ENCODE measurements at regions not wholly inside any gene's neighbourhood (a gene's known extent, or its start where the extent isn't known, plus 50 kb on each side); places are given as distances from the start of the nearest gene placed in this dataset.

- H3K27ac ChIP-seq (ENCODE audit: low read depth, low read length) = no peak overlapping the region
- intact Hi-C loops (cut with micrococcal nuclease) = no loop called here
Observed at GRCh38 chr4:56118845-56119244, 170.1 kb downstream of the CEP135 start.

GRCh38 chr4:56118055-56118454 lies 169.3 kb downstream of the CEP135 start:
- POLR2A ChIA-PET (ENCODE audit: partially characterized antibody) = no interaction called here
- Histone ChIP-seq H3K4me1 (ENCODE audit: insufficient read depth, low read length) (no peaks in the 10 kb centered on the region), H3K9me3 (ENCODE audit: control insufficient read depth in 1 of 2, low read length in 2 of 2) (no peaks in the 10 kb centered on the region), H3K27ac (ENCODE audit: low read depth, low read length) (no peak overlapping the region), H3K4me3 (ENCODE audit: low read length in 2 of 2) (no peak overlapping the region), H3K36me3 (ENCODE audit: insufficient read depth, low read length) (no peaks in the 10 kb centered on the region), H3K27me3 (ENCODE audit: insufficient read depth, low read length) (no peaks in the 10 kb centered on the region)
- intact Hi-C loops (cut with micrococcal nuclease) = no loop called here
- Mint-ChIP-seq H3K4me3 (no peak overlapping the region), H3K27me3 (peaks cover 4 to 6% of the 10 kb centered on the region in 2 donors), H3K36me3 (no peaks in the 10 kb centered on the region), H3K9me3 (no peaks in the 10 kb centered on the region), H3K4me1 (no peaks in the 10 kb centered on the region), H3K27ac (no peak overlapping the region)
- CTCF ChIA-PET (ENCODE audit: partially characterized antibody) = no interaction called here
- DNase-seq = no peak

More at GRCh38 chr4:56118845-56119244, 170.1 kb downstream of the CEP135 start:
- no peak overlapping the region for H3K4me3 ChIP-seq (ENCODE audit: low read length in 2 of 2)
- no peaks in the 10 kb centered on the region for H3K4me1 ChIP-seq (ENCODE audit: insufficient read depth, low read length)
- ChIA-PET POLR2A (ENCODE audit: partially characterized antibody) (no interaction called here), CTCF (ENCODE audit: partially characterized antibody) (no interaction called here)
- H3K4me3 Mint-ChIP-seq = no peak overlapping the region
- no peaks in the 10 kb centered on the region for H3K36me3 ChIP-seq (ENCODE audit: insufficient read depth, low read length)
- no peaks in the 10 kb centered on the region for H3K36me3 Mint-ChIP-seq
- H3K27me3 ChIP-seq (ENCODE audit: insufficient read depth, low read length) = no peaks in the 10 kb centered on the region
- no peaks in the 10 kb centered on the region for H3K9me3 ChIP-seq (ENCODE audit: control insufficient read depth in 1 of 2, low read length in 2 of 2)
- no peaks in the 10 kb centered on the region for H3K9me3 Mint-ChIP-seq
- DNase-seq = no peak
- H3K4me1 Mint-ChIP-seq = no peaks in the 10 kb centered on the region
- H3K27me3 Mint-ChIP-seq = peaks cover 4 to 9% of the 10 kb centered on the region in 2 donors
- H3K27ac Mint-ChIP-seq = no peak overlapping the region

GRCh38 chr4:56115898-56116297 lies 167.2 kb downstream of the CEP135 start:
- no peak for DNase-seq
- H3K4me3 Mint-ChIP-seq = no peak overlapping the region
- no peaks in the 10 kb centered on the region for H3K27me3 ChIP-seq (ENCODE audit: insufficient read depth, low read length)

DNA sequence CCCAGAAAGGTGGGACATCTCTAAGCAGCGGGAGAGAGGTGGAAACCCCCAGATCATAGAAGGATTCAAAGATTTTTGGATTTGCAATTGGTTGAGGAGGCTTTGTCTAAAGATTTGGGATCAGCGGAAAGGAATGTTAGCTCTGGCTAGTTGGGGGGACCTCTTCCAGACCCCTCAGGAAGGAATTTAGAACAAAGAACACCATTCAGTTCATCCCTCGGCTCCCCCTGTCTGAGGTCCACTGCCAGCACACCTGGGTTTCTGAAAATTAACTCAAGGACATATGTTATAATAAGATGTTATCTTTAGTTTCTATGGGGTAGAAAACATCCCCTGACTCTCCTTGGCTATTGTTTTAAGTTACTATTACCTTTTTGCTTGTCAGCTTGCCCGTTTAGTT lies 163.6 kb downstream of the CEP135 start:
- Mint-ChIP-seq H3K27ac (no peak overlapping the region), H3K27me3 (peaks cover 2 to 5% of the 10 kb centered on the region in 2 donors), H3K4me3 (no peak overlapping the region), H3K36me3 (no peaks in the 10 kb centered on the region), H3K9me3 (no peaks in the 10 kb centered on the region), H3K4me1 (no peaks in the 10 kb centered on the region)
- ChIA-PET POLR2A (ENCODE audit: partially characterized antibody) (no interaction called here), CTCF (ENCODE audit: partially characterized antibody) (no interaction called here)
- Histone ChIP-seq H3K27ac (ENCODE audit: low read depth, low read length) (no peak overlapping the region), H3K4me1 (ENCODE audit: insufficient read depth, low read length) (no peaks in the 10 kb centered on the region), H3K4me3 (ENCODE audit: low read length in 2 of 2) (no peak overlapping the region), H3K9me3 (ENCODE audit: control insufficient read depth in 1 of 2, low read length in 2 of 2) (no peaks in the 10 kb centered on the region), H3K27me3 (ENCODE audit: insufficient read depth, low read length) (no peaks in the 10 kb centered on the region), H3K36me3 (ENCODE audit: insufficient read depth, low read length) (no peaks in the 10 kb centered on the region)
- DNase-seq = no peak
- intact Hi-C loops (cut with micrococcal nuclease) = no loop called here

More at GRCh38 chr4:56115898-56116297, 167.2 kb downstream of the CEP135 start:
- Histone ChIP-seq H3K27ac (ENCODE audit: low read depth, low read length) (no peak overlapping the region), H3K9me3 (ENCODE audit: control insufficient read depth in 1 of 2, low read length in 2 of 2) (no peaks in the 10 kb centered on the region), H3K36me3 (ENCODE audit: insufficient read depth, low read length) (no peaks in the 10 kb centered on the region), H3K4me3 (ENCODE audit: low read length in 2 of 2) (no peak overlapping the region), H3K4me1 (ENCODE audit: insufficient read depth, low read length) (no peaks in the 10 kb centered on the region)
- H3K27ac Mint-ChIP-seq = no peak overlapping the region
- intact Hi-C loops (cut with micrococcal nuclease) = no loop called here
- ChIA-PET POLR2A (ENCODE audit: partially characterized antibody) (no interaction called here), CTCF (ENCODE audit: partially characterized antibody) (no interaction called here)
- H3K4me1 Mint-ChIP-seq = no peaks in the 10 kb centered on the region
- no peaks in the 10 kb centered on the region for H3K36me3 Mint-ChIP-seq
- no peaks in the 10 kb centered on the region for H3K9me3 Mint-ChIP-seq
- peaks cover 2 to 4% of the 10 kb centered on the region in 2 donors for H3K27me3 Mint-ChIP-seq

DNA sequence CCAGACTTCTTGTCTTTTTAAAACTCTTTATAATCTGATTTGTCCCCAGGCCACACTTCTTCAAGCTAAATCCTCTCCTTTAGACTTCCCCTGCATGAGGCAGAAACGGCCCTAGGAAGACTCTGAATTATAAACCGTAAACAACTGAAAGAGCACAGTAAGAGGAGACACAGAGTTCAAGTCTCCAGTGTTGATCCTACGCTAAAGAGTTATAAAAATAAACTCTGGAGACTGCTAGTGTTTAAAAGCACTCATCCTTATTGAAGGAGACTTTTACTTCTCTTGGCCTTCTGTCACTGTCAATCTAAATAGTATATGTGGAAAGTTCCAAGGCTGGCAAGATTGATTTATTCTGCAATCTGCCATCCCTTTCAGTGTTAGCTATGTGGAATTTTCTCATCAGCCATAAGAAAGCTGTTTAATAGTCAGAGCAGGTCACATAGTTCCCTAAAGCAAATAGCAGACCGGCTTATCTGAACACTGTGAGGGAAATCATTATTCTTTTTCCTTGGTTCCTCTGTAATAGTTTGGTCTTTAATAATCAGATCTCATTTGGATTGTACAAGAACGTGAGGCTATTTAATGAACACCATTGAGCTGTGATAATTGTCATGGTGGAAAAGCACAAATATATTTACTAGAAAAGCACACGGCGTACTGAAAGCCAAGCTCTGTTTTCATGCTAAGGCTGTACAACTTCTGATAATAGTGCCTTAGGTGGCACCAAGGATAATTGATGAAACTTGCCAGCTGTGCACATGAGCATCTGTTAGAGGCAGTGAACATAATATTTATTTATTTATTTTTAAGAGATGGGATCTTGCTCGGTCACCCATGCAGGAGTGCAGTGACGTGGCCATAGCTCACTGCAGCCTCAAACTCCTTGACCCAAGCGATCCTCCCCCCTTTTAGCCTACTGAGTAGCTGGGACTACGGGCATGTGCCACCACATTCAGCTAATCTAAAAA lies 157.7 kb downstream of the CEP135 start:
- H3K36me3 Mint-ChIP-seq = no peaks in the 10 kb centered on the region
- CTCF ChIA-PET (ENCODE audit: partially characterized antibody) = no interaction called here

GRCh38 chr4:56104188-56104587 lies 155.4 kb downstream of the CEP135 start:
- Mint-ChIP-seq H3K27ac (no peak overlapping the region), H3K27me3 (peaks cover 1 to 5% of the 10 kb centered on the region in 2 donors), H3K9me3 (no peaks in the 10 kb centered on the region), H3K4me3 (no peak overlapping the region), H3K4me1 (no peaks in the 10 kb centered on the region), H3K36me3 (no peaks in the 10 kb centered on the region)
- intact Hi-C loops (cut with micrococcal nuclease) = no loop called here
- DNase-seq = no peak
- H3K9me3 ChIP-seq (ENCODE audit: control insufficient read depth in 1 of 2, low read length in 2 of 2) = no peaks in the 10 kb centered on the region
- H3K4me3 ChIP-seq (ENCODE audit: low read length in 2 of 2) = no peak overlapping the region
- H3K36me3 ChIP-seq (ENCODE audit: insufficient read depth, low read length) = no peaks in the 10 kb centered on the region
- H3K27me3 ChIP-seq (ENCODE audit: insufficient read depth, low read length) = no peaks in the 10 kb centered on the region
- ChIA-PET POLR2A (ENCODE audit: partially characterized antibody) (no interaction called here), CTCF (ENCODE audit: partially characterized antibody) (no interaction called here)
- H3K27ac ChIP-seq (ENCODE audit: low read depth, low read length) = no peak overlapping the region
- no peaks in the 10 kb centered on the region for H3K4me1 ChIP-seq (ENCODE audit: insufficient read depth, low read length)

More for the DNA sequence above, 157.7 kb downstream of the CEP135 start:
- no peaks in the 10 kb centered on the region for H3K9me3 Mint-ChIP-seq
- no peak overlapping the region for H3K27ac Mint-ChIP-seq
- no peaks in the 10 kb centered on the region for H3K4me1 Mint-ChIP-seq
- no peaks in the 10 kb centered on the region for H3K36me3 ChIP-seq (ENCODE audit: insufficient read depth, low read length)
- POLR2A ChIA-PET (ENCODE audit: partially characterized antibody) = no interaction called here
- H3K4me3 ChIP-seq (ENCODE audit: low read length in 2 of 2) = no peak overlapping the region
- no peak for DNase-seq
- H3K27me3 ChIP-seq (ENCODE audit: insufficient read depth, low read length) = no peaks in the 10 kb centered on the region
- H3K27ac ChIP-seq (ENCODE audit: low read depth, low read length) = no peak overlapping the region
- no peaks in the 10 kb centered on the region for H3K4me1 ChIP-seq (ENCODE audit: insufficient read depth, low read length)
- intact Hi-C loops (cut with micrococcal nuclease) = no loop called here
- no peaks in the 10 kb centered on the region for H3K9me3 ChIP-seq (ENCODE audit: control insufficient read depth in 1 of 2, low read length in 2 of 2)
- no peak overlapping the region for H3K4me3 Mint-ChIP-seq
- peaks cover 1 to 5% of the 10 kb centered on the region in 2 donors for H3K27me3 Mint-ChIP-seq

- no peaks in the 10 kb centered on the region for H3K9me3 ChIP-seq (ENCODE audit: control insufficient read depth in 1 of 2, low read length in 2 of 2)
- Mint-ChIP-seq H3K4me3 (no peak overlapping the region), H3K4me1 (no peaks in the 10 kb centered on the region), H3K27me3 (peaks cover 1 to 4% of the 10 kb centered on the region in 2 donors), H3K36me3 (no peaks in the 10 kb centered on the region), H3K9me3 (no peaks in the 10 kb centered on the region), H3K27ac (no peak overlapping the region)
- no peak for DNase-seq
- no peak overlapping the region for H3K4me3 ChIP-seq (ENCODE audit: low read length in 2 of 2)
- no peaks in the 10 kb centered on the region for H3K4me1 ChIP-seq (ENCODE audit: insufficient read depth, low read length)
- ChIA-PET CTCF (ENCODE audit: partially characterized antibody) (no interaction called here), POLR2A (ENCODE audit: partially characterized antibody) (no interaction called here)
- no peak overlapping the region for H3K27ac ChIP-seq (ENCODE audit: low read depth, low read length)
- H3K27me3 ChIP-seq (ENCODE audit: insufficient read depth, low read length) = no peaks in the 10 kb centered on the region
- H3K36me3 ChIP-seq (ENCODE audit: insufficient read depth, low read length) = no peaks in the 10 kb centered on the region
- intact Hi-C loops (cut with micrococcal nuclease) = no loop called here
Observed at GRCh38 chr4:56102601-56103000, 153.9 kb downstream of the CEP135 start.
